Small intestine (tissue), 7 donors: ENCODE measurements at regions not wholly inside any gene's neighbourhood (a gene's known extent, or its start where the extent isn't known, plus 50 kb on each side); places are given as distances from the start of the nearest gene placed in this dataset.

ENCODE experiments used
- DNase-seq, 2 donors: peaks; one replicate each; pipeline versions ENCODE4 v3.0.0 to v3.0.0-alpha.2; 2013
- FAIRE-seq: peaks from 2 replicates; lab custom pipeline; 2012; peaks lifted over from hg19 to GRCh38; lab: Jason Lieb, UNC
- H3K27ac ChIP-seq, 3 donors: one replicate each; pipeline ENCODE4 v1.5.1; 2013; ENCODE audit warnings: low read length in 2 of 3, mild to moderate bottlenecking in 2 of 3, control low read depth in 1 of 3, inconsistent platforms in 1 of 3, low read depth in 1 of 3, moderate library complexity in 1 of 3
- H3K27me3 ChIP-seq, 3 donors: one replicate each; pipeline ENCODE4 v1.6.1; 2013; ENCODE audit warnings: low read length in 3 of 3, inconsistent platforms in 1 of 3; ENCODE audit not compliant: control insufficient read depth in 3 of 3, insufficient read depth in 3 of 3
- H3K36me3 ChIP-seq, 3 donors: one replicate each; pipeline ENCODE4 v1.6.1; 2013; ENCODE audit warnings: low read length in 3 of 3, inconsistent platforms in 1 of 3, low read depth in 1 of 3, mild to moderate bottlenecking in 1 of 3, moderate library complexity in 1 of 3; ENCODE audit not compliant: control insufficient read depth in 3 of 3, insufficient read depth in 2 of 3
- H3K4me1 ChIP-seq, 3 donors: one replicate each; pipeline ENCODE4 v1.6.1; 2013; ENCODE audit warnings: low read length in 2 of 3, inconsistent platforms in 1 of 3, low read depth in 1 of 3, mild to moderate bottlenecking in 1 of 3, moderate library complexity in 1 of 3; ENCODE audit not compliant: control insufficient read depth in 3 of 3, insufficient read depth in 2 of 3
- H3K4me3 ChIP-seq, 3 donors: one replicate each; pipeline ENCODE4 v1.5.1; 2013; ENCODE audit warnings: low read length in 3 of 3, control low read depth in 1 of 3, inconsistent platforms in 1 of 3, low read depth in 1 of 3, mild to moderate bottlenecking in 1 of 3, moderate library complexity in 1 of 3
- H3K9me3 ChIP-seq, 2 donors: one replicate each; pipeline ENCODE4 v1.6.1; 2013; ENCODE audit warnings: low read depth in 1 of 2, low read length in 1 of 2; ENCODE audit not compliant: control insufficient read depth in 2 of 2, insufficient read depth in 1 of 2
- WGBS, 3 donors: extraction: QIAGEN DNeasy Blood & Tissue Kit; methylation state at CpG; one replicate each; pipeline ENCODE4 v1.1.7; 2013; 5-methylcytosine and 5-hydroxymethylcytosine counted together
- donor health status: healthy with polysubstance abuse.
- donor health status: control.
- donor health status: control.
- donor health status: Bipolar disorder and iron deficiency.
- donor health status: healthy.

DNA sequence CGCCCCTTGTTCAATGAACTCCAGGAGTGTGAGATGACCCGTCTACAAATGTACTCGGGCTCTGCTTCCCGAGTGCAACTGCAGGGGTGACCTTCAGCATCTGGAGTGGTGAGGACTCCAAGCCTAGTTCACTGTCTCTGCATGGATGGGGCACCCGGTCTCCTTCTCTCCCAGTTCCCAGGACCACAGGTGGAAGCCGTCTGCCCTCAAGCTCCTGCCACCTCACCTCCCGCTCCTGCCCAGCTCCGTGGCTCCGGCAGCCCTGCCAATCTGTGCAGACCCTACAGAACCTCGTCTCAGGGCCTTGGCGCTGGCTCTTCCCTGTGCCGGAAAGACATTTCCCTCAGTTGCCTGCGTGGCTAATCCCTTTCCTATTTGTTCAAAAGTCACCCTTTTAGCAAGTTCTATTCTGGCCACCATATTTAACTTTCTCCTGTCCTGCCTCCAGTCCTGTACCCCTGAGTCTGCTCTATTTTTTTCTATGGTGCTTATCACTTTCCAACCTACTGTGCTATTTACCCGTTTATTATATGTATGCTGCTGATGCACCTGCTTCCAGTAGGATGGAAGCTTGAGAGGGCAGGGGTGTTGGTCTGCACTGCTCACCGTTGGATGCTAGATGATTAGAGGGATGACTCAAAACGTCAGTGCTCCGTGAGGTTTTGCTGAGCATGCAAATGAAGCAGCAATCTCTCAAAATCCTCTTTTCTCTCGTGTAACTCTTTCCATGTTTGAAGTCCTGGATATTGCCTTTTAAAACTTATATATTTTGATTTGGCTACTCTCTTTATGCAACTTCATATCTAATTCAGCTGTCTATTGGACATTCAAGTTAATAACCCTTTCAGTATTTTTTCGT is 641.4 kb downstream of the ACTR3B start:
- H3K27ac ChIP-seq = no peak overlapping the region
- 83 to 90% (median 85%) methylated on average over 19 of the region's 19 CpGs for WGBS, 3 donors
- no peaks in the 10 kb centered on the region for H3K27me3 ChIP-seq
- no peak overlapping the region for H3K4me3 ChIP-seq
- peaks cover 0 to 13% of the 10 kb centered on the region in 2 donors for H3K9me3 ChIP-seq
- FAIRE-seq (no peak), DNase-seq (no peak)
- H3K4me1 ChIP-seq = no peaks in the 10 kb centered on the region
- H3K36me3 ChIP-seq = no peaks in the 10 kb centered on the region

DNA sequence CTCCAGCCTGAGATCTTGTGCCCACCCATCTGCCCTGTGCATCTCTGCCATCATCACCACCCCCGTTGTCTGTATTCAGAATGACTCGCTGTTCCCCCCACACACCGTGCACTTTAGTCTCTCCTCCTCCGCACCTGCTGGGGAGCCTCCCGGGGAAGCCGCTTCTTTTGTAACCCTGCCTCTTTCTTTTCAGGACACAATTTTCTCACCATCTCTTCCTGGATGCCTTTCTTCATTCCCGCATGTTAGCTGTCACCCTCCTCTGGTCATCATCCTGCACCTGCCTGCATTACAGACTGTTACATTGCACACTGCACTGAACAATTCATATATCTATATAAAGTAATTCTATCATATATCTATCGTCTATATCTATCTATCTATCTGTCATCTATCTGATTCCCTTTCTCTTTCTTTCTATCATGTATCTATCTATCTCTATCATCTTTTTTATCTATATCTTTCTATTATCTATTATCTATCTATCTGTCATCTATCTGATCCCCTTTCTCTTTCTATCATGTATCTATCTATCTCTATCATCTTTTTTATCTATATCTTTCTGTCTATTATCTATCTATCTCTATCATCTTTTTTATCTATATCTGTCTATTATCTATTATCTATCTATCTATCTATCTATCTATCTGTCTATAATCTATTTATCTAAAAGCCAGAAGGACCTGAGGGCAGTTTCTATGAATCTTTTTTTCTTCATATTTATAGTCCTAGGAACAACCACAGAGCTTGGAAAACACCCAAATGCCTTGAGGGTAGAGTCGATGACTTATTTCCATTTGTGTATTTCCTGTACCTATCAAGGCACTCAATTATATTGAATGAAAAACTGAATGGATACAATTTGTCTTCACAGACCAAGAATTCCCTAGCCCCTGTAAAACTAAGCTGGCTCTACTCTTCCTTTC is 642.5 kb downstream of the ACTR3B start:
- 90 to 93% (median 92%) methylated on average over 9 of the region's 9 CpGs for WGBS, 3 donors
- H3K27me3 ChIP-seq = no peaks in the 10 kb centered on the region
- no peak for DNase-seq
- no peak overlapping the region for H3K27ac ChIP-seq
- FAIRE-seq = no peak
- no peaks in the 10 kb centered on the region for H3K36me3 ChIP-seq
- H3K9me3 ChIP-seq = peaks cover 0 to 13% of the 10 kb centered on the region in 2 donors
- H3K4me3 ChIP-seq = no peak overlapping the region
- no peaks in the 10 kb centered on the region for H3K4me1 ChIP-seq

DNA sequence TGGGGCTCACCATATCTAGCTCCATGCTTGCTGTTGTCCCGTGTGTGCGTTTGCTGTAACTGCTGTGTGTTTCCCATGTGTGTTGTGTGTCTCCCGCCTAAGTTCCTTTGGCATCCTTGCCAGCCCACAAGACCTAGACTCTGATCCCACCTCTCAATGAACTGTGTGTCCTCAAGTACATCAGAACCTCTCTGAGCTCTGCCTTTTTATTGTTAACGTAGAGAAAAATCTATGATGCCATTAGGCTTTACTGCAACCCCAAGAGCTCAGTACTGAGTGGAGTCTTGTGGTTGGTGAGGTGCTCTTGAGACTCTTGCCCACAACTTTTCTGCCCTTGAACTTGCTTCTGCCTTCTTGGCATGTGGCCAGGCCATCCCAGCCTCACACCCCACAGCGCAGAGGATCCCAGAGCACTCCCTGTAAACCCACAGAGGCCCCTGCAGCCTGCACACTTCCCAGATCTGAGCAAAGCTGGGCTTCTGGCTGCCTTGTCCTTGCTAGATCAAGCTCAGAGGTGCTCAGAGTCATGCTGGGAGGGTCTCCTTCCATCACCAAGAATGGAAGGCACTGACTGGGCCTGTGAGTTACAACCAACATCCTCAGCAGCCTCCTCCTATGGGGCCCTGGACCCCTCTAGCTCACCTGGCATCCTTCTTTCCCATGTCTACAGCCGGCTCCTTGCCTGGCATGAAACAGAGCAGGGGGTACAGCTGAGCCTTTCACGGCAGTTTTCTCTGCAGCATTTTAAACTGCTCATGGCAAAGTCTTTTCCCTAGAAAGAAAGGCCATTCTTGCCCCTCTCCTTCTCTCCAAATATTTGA is 643.4 kb downstream of the ACTR3B start:
- no peak overlapping the region for H3K27ac ChIP-seq
- DNase-seq (no peak), FAIRE-seq (no peak)

GRCh38 chr7:153404124-153404523 is 644.6 kb downstream of the ACTR3B start:
- 65 to 81% (median 73%) methylated on average over 2 of the region's 2 CpGs for WGBS, 3 donors

More for the DNA sequence above, 643.4 kb downstream of the ACTR3B start:
- H3K36me3 ChIP-seq = no peaks in the 10 kb centered on the region
- no peaks in the 10 kb centered on the region for H3K4me1 ChIP-seq
- WGBS, 3 donors = 84 to 92% (median 90%) methylated on average over 7 of the region's 7 CpGs
- peaks cover 0 to 13% of the 10 kb centered on the region in 2 donors for H3K9me3 ChIP-seq
- no peaks in the 10 kb centered on the region for H3K27me3 ChIP-seq
- H3K4me3 ChIP-seq = no peak overlapping the region

DNA sequence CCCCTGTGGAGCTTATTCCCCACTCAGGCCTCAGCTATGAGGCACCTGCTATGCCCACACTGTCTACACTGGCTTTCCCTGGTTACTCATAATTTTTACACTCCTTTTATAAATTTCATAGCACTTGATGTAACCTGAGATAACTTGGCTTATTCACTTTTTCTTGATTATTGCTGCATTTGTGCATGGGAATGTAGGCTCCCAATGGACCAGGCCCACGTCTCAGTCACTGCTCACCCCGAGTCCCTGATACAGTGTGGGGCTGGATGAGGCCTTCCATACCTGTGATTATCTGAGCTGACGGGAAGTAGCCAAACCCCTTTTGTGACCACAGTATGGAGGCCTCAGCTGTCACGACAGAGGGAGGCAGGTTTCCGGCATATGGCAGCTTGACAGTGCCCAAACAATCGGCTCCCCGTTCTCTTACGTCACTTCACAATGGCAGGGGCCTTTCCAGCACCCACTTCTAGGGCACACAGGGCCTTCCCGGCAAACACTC is 645.3 kb downstream of the ACTR3B start:
- Histone ChIP-seq H3K36me3 (no peaks in the 10 kb centered on the region), H3K4me1 (no peaks in the 10 kb centered on the region), H3K4me3 (no peak overlapping the region), H3K27me3 (no peaks in the 10 kb centered on the region), H3K9me3 (peaks cover 0 to 16% of the 10 kb centered on the region in 2 donors), H3K27ac (no peak overlapping the region)
- FAIRE-seq (no peak), DNase-seq (no peak)
- WGBS, 3 donors = 87 to 92% (median 88%) methylated on average over 9 of the region's 9 CpGs

More at GRCh38 chr7:153404124-153404523, 644.6 kb downstream of the ACTR3B start:
- Histone ChIP-seq H3K36me3 (no peaks in the 10 kb centered on the region), H3K4me3 (no peak overlapping the region), H3K27ac (no peak overlapping the region), H3K4me1 (no peaks in the 10 kb centered on the region), H3K9me3 (peaks cover 0 to 13% of the 10 kb centered on the region in 2 donors), H3K27me3 (no peaks in the 10 kb centered on the region)
- no peak for DNase-seq
- no peak for FAIRE-seq

- FAIRE-seq = no peak
- 79 to 85% (median 81%) methylated on average over 7 of the region's 7 CpGs for WGBS, 3 donors
- Histone ChIP-seq H3K9me3 (peaks cover 0 to 15% of the 10 kb centered on the region in 2 donors), H3K4me1 (no peaks in the 10 kb centered on the region), H3K4me3 (no peak overlapping the region), H3K36me3 (no peaks in the 10 kb centered on the region), H3K27me3 (no peaks in the 10 kb centered on the region), H3K27ac (no peak overlapping the region)
- no peak for DNase-seq
These were observed 646.3 kb upstream of the DPP6 start for GRCh38 chr7:153405704-153406485.

- H3K27ac ChIP-seq = no peak overlapping the region
- H3K4me1 ChIP-seq = no peaks in the 10 kb centered on the region
- 56 to 72% (median 68%) methylated on average over 6 of the region's 6 CpGs for WGBS, 3 donors
- H3K9me3 ChIP-seq = peaks cover 0 to 13% of the 10 kb centered on the region in 2 donors
- H3K4me3 ChIP-seq = no peak overlapping the region
- no peaks in the 10 kb centered on the region for H3K36me3 ChIP-seq
- FAIRE-seq (no peak), DNase-seq (no peak)
- no peaks in the 10 kb centered on the region for H3K27me3 ChIP-seq
These were observed 645.7 kb upstream of the DPP6 start for GRCh38 chr7:153406486-153406872.
